ENCODE measurements at regions not wholly inside any gene's neighbourhood (a gene's known extent, or its start where the extent isn't known, plus 50 kb on each side); places are given as distances from the start of the nearest gene placed in this dataset.
A peak's percentile ranks its signal among the peaks of the same experiment; 100 is the strongest.
"Not testable (repeated sequence)": the region's sequence is repeated elsewhere in the genome, so short reads cannot be mapped to it uniquely, and the experiment has no call there.

DNA sequence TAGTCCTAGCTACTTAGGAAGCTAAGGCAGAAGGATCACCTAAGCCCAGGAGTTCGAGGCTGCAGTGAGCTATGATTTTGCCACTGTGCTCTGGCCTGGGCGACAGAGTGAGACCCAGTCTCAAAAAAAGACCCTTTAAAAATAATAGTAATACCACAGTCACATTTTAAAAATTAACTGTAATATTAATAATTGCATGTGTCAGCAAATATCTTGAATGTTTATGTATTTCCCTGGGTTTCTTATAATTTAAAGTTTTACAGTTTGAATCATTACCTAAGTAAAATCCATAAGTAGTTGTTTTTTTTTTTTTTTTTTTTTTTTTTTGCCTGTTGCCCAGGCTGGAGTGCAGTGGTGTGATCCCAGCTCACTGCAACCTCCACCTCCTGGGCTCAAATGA, 69.2 kb downstream of the LYZL2 start:
- no peak for DNase-seq

DNA sequence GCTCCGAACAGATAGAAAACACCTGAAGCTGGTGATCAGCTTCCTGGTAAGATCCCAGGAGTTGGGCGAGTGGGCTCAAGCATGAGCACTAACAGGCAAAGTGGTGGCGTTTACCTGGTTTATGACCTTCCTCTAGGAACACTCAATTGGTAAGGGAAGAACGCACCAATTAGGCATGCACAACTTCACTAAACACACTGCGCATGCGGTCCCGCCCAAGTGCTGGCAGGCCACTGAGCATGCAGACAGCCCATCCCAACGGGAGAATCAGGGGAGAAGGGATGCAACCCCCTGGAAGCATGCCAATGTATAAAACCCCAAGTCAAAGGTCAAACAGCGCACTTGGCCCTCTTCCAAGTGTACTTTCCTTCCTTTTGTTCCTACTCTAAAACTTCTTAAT, 70.4 kb downstream of the LYZL2 start:
- no peak for DNase-seq

DNA sequence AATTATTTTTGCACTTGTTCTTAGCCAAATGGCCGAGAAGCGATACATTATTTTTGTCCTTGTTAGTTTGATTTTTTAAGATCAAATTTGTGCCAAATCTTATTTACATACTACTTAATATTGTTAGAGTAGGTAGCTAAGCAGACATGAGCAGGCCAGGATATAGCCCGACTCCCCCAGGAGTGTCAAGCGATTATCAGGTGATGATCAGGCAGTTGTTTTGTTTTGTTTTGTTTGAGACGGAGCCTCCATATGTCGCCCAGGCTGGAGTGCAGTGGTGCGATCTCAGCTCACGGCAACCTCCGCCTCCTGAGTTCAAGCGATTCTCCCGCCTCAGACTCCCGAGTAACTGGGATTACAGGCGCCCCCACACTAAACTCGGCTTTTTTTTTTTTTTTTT, 71.1 kb downstream of the LYZL2 start:
- no peak for DNase-seq

DNA sequence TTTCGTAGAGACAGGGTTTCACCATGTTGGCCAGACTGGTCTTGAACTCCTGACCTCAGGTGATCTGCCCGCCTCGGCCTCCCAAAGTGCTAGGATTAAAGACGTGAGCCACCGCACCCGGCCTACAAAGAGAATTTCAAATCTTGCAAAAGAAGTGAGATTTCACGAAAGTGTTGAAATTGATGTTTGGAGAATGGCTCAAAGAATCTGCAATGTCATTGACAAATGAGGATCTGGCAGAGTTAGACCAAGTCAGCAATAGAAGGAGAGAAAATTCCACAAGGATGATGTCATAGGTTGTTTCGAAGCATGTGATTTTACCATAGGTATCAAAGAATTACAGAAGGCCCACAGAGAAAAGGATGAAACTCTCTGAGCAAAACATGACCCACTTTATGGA, 71.7 kb downstream of the LYZL2 start:
- DNase-seq = no peak

DNA sequence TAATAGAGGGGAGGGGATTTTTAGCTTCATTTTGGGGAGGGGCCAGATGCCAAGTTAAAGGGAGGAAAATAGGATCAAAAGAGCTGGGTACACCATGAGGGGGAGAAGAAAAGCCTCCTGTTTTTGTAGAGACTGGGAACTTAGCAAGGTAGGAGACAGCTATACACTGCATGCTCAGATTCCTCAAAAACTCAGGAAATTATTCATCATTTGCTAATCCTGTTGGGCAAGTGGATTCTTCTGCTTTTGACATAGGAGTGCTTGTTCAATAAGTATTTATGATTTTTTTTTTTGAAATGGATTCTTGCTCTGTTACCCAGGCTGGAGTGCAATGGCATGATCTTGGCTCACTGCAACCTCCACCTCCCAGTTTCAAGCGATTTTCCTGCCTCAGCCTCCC, 73.4 kb downstream of the LYZL2 start:
- no peak for DNase-seq

DNA sequence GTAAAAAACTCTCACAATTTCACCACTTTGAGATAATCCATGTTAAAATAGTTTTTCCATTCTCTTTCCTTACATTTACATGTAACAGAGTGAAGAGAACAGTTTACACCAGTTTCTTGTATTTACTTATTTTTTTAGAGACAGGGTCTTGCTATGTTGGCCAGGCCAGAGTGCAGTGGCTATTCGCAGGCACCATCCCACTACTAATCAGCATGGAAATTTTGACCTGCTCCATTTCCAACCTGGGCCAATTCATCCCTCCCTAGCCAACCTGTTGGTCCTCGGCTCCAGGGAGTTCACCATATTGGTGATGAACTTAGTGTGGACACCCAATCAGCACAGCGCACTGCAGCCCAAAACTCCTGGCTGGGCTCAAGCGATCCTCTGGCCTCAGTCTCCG, 74.1 kb downstream of the LYZL2 start:
- DNase-seq = no peak

DNA sequence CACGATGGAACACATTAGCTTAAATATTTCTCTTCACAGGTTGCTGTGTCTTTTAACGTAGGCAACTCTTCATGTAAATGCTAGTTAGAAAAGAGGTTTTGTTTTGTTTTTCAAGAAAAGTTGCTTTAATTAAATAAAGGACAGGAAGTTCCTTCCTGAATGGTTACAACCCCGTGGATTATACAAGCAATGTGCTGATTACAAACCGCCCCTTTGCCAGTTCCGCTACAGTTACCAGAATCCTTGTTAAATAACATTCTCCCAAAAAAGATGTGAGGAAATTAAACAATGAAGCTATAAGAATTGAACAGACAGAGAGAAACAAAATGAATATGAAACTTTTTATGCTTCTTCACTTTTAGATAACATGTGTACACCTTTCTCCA, 75.1 kb downstream of the LYZL2 start:
- no peak for DNase-seq

DNA sequence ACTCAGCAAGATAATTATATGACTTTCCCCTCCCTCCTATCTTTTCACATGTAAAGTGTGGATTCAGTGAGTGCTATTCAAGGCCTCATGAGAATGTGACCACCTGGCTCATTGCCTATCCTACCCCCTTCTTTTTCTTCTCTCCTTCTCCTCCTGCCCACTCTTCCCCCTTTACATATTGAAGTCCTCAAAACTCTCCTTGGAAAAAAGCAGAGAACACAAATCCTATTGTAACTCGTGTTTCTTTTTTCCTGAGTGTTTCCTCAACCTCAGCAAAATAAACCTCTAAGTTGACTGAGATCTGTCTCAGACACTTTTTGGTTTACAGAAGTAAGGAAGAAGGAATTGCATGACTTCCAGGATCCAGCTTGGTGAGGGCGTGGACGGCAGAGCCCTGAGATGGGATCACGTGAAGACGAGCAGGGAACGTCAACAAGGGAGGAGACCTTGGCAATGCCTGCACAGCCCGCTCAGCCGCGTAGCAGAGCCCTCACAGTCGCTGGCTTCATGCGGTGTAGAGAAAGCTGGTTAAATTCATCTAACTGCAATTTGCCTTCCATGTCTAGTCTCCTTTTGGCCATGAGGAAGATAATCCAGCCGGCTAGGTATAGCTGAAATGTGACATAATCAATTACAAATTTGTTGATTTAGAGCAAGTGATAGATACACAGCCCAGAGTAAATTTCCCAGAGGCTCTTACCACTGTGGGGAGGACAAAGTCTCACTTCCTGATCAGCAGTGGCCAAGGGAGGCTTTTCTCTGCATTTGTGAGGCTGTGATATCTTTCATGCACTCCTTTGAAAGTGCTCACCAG, 75.7 kb downstream of the LYZL2 start:
- no peak for DNase-seq

DNA sequence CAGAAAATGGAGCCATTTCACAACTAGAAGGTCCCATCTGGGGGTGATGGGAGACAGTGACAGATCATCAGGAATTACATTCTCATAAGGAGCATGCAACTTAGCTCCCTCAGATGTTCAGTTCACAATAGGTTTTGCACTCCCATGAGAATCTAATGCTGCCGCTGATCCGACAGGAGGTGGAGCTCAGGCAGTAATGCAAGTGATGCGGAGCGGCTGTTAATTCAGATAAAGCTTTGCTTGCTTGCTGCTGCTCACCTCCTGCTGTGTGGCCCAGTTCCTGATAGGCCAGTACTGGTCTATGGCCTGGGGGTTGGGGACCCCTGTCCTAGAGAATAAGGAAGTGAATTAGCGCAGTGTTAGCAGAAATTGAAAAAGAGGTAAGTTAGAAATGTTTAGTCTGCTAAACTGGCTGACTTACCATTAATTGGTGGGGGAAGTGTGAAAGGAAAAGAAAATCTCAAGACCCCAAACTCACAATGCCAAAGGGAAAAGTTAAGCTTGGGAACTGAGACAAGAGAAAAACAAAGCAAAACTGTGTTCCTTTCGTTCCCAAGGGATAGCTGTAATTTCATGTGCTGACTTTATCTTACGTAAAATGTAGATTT, 76.4 kb downstream of the LYZL2 start:
- DNase-seq = no peak

DNA sequence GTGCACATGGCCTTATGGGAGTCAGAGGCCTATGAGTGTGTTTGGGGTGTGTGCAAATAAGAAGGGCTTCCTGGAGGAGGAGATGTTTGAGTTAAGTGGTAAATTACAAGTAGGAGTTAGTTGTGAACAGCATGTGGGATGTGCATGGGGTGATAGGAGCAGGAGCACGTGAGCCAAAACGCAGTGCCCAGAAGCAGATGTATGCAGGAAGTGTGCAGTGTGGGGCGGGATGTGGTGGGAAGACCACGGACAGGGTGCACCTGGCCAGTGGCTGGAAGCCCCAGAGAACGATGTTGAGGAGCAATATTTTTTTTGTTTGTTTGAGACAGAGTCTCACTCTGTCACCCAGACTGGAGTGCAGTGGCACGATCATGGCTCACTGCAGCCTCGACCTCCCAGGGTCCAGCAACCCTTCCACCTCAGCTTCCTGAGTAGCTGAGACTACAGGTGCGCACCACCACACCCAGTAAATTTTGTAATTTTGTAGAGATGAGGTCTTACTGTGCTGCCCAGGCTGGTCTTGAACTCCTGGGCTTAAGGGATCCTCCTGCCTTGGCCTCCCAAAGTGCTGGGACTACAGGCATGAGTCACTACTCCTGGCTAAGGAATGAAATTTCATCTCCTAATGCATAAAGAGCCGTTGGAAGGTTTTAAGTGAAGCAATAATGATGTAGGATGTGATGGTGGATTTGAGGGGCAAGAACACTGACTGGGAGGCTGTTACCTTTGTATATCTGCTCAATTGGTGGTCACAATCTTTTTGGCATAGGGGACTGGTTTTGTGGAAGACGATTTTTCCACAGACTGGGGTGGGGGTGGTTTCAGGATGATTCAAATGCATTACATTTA, 78.4 kb downstream of the LYZL2 start:
- no peak for DNase-seq

DNA sequence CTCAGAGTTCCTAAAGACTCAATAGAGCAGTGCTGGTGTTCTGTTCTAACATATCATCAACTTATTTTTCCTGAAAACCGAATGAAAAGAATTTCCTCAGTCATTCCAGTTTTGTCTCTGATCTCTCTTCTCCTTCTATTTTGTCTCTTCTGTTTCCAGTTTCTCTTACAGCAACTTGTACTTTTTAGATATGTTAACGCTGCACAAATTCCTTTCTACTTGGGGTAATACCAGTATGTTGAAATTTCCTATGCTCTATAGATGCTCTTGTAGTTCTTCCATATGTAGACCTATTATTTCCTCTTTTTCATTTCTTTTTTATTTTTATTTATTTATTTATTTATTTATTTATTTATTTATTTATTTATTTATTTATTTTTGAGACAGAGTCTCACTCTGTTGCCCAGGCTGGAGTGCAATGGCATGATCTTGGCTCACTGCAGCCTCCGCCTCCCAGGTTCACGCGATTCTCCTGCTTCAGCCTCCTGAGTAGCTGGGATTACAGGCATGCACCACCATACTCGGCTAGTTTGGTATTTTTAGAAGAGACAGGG, 80.3 kb downstream of the LYZL2 start:
- not testable (repeated sequence) for DNase-seq

DNA sequence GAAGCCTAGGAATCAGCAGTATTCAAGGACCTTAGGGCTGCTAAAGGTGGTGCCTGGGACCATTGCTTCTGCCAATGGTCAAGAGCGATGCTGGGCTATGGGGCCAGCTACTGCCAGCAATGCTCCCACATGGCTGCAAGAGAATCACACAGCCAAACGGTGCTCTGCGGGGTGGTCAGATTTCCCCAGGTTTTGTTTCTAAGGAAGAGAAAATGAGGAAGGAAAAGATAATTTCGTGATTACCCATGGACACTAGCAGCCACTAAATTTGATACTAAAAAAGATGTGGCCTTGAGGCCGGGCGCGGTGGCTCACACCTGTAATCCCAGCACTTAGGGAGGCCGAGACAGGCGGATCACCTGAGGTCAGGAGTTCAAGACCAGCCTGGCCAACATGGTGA, 83.0 kb downstream of the LYZL2 start:
- DNase-seq = no peak

DNA sequence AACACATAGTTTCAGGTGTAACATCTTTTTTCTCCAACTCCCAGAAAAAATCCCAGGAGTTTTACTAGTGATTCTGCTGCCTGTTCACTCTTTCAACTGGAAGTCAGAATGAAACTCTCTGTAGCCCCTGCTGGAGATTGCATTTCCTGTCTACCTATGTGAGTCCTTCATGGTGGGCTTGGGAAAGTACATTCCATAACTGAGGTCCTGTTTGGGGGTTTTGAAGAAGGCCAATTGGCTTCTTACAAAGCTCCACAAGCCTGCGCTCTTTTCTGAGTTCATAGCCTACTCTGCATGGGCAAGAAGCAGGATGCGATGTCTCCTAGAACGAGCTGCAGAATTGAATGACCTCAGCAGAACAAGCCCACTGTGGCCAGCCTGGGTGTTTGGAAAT, 86.7 kb downstream of the LYZL2 start:
- DNase-seq = no peak

DNA sequence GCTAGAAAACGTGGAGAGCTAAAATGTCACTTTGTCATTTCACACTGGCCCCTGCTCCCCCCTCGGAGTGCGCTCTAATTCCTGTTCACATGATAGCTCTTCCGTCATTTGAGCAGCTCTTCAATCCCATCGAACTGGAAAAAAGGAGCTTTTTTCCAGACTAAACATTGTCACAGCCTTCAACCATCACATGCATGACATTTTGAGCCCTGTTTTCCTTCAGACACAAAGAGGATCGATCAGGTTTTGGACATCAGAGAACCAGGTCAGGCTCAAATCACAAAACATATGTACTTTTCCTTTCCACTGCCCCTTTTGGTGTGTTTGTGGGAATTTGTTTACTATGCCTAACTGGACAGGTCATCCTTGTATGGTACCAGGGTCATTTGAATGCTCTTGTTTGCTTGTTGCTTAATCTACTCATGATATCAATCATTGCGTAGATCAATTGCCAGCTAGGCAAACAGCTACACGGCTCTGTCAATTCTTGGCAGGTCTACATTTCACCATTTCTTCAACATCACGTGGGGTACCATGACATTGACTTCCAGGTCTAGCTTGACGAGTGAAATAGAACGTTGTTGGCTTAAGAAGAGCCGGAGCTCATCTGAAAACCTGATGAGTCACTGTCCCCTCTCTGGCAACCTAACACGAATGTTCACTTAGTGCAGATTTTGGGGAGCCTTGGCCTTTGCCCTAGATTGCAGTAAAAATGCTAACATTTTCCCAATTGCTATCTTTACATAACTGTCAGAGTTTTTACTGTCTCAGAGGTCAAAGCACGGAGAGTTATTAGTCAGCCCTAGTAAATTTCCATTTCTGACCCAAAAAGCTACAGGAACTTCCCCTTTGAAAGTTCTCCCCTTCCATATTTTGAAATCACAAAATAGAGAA, 87.3 kb downstream of the LYZL2 start:
- no peak for DNase-seq

DNA sequence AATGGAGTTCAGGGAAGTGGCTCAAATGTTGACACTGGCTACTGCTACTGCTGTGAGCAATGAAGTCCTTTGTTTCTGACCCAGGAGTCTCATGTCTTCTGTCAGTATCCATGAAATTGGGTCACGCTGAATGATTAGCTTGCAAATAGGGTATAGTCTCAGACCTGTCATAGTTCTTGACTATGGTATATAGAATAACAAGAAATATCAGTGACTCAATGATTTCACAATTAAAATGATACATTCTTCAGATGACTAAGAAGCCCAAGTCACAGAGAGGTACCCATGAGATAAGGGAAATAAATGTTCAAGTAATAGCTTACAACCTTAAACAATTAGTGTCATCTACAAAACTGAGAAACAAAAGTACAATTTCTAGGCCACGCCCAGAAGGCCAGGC, 89.3 kb downstream of the LYZL2 start:
- no peak for DNase-seq

DNA sequence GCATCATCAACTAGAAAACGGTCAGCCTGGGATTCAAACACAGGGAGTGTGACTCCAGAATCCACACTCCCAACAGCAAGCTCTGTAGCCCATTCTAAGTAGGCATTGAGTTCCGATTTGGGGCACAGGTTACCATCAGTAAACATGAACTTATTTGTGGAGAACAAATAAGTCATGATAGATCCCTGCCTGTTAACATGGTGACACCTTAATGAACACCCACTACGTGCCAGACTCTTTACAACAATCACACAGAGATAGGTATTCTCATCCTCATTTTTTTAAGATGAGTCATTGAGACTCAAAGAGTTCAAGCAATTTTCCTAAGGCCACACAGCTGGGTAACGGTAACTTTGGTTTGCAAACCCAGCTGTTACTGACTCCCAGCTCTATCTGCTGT, 91.5 kb downstream of the LYZL2 start:
- DNase-seq = no peak

DNA sequence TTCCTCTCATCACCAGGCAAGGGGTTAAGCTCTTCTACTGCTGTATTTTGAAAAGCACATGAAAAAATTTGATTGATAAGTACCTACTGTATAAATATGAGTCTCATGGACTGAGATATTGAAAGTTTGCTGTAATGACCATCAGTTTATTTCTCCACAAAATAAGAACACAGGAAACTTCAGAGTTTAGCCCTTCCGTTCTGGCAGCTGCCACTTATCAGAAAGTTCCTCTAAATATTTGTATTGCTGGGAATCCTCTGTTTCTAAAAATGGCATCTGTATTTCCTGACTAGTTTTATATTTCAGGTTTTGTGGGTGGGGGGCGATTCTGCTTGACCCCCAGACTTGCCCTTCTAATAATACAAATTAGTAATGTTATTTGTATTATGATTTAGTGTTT, 92.0 kb downstream of the LYZL2 start:
- DNase-seq = no peak

DNA sequence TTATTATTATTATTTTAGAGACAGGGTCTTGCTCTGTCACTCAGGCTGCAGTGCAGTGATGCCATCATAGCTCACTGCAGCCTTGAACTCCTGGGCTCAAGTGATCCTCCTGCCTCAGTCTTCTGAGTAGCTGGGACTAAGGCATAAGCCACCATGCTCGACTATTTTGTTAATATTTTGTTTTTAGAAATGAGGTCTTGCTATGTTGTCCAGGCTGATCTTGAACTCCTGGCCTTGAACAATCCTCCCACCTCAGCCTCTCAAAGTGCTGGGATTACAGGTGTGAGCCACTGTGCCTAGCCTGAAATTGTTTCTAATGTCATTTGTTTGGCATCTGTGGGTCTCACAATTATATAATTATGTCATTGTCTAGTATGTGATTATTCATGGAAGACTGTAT, 92.4 kb downstream of the LYZL2 start:
- DNase-seq = not testable (repeated sequence)

DNA sequence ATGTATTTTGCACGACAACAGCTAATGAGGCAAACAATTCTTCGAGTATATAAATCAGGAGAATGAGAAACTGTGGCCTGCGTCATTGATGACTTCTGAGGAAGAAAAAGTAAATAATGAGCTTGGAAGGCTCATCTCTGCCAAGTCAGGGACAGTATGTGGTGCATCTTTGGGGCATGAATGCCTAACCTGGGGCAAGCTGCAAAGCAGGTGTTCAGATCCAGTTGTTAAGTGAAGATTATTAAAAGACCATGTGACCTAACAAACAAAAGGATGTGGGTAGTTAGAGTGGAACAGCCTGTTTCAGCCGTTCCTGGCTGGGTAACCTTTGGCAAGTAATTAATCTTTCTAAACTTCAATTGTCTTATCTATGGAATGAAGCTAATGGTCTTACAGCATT, 93.0 kb downstream of the LYZL2 start:
- no peak for DNase-seq

DNA sequence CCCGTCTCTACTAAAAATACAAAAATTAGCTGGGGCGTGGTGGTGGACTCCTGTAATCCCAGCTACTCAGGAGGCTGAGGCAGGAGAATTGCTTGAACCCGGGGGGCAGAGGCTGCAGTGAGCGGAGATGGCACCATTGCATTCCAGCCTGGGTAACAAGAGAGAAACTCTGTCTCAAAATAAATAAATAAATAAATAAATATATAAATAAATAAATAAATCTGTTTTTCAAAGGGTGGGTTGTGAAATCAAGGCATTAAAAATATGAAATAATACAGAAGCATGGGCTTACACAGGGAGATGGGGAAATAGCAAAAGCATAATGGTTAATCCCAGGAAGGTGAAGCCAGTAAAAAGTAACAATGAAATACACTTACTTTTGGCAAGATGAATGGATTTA, 93.9 kb downstream of the LYZL2 start:
- no peak for DNase-seq

DNA sequence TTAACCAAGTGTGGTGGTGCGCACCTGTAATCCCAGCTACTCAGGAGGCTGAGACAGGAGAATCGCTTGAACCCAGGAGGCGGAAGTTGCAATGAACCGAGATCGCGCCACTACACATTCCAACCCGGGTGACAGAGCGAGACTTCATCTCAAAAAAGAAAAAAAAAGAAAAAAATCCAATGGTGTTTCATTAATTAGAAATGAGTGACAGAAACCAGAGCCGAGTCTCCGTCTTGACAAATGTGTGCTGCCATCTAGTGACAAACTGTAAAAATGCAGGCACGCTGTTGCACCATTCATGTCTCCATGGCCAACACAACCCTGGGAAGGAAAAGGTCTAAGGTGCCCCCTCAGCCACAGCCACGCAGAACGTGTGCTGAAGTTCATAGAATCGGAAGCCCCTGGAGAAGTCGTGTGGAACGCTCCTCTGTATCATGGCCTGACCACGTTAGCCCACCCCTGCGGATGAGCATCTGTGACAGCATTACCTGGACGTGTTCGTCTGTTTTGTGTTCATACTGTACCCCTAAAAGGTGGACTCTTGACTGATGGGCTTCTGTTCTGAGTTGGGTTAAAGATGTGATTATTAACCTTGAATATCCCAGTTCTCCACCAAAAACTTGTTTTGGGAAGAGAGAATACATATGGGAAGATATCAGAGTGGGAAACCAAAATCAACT, 94.9 kb downstream of the LYZL2 start:
- peak; percentile 78 for DNase-seq
